Limb (tissue), 2 donors: ENCODE measurements at regions not wholly inside any gene's neighbourhood (a gene's known extent, or its start where the extent isn't known, plus 50 kb on each side); places are given as distances from the start of the nearest gene placed in this dataset.
A peak's percentile ranks its signal among the peaks of the same experiment; 100 is the strongest.

Experiments
- DNase-seq, 2 donors: peaks; one replicate each; pipeline ENCODE4 v3.0.0-alpha.2; 2016; ENCODE audit errors: extremely low spot score in 2 of 2

DNA sequence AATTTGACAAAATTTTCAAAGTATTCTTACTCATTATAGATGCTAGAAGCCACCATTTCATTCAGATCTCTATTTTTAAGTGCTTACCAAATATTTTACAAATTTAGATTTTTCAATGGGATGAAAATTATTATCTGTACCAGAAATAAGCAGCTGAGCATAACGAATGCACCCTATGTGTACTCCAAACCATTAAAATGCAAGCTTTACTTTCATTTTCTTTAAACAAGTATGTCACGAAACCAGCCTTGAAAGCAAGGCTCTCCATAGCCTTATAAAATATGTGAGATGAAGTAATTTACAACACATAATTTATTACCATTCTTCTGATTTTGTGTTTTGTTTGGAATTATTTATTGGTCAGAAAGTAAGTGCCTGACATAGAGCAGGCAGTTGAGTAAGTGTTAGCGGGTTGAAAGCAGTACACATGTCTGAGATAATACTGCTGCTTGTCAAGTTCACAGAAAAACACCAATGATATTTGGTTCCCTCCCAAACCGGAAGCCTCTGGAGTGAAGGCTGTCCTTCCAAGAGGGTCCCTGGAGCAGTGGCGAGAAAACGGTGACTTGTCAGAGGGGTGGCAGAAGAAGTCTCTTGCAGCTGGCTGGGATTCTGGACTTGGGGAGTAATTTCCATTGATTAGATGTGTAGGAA lies 322.7 kb upstream of the PFKP start:
- no peak for DNase-seq

DNA sequence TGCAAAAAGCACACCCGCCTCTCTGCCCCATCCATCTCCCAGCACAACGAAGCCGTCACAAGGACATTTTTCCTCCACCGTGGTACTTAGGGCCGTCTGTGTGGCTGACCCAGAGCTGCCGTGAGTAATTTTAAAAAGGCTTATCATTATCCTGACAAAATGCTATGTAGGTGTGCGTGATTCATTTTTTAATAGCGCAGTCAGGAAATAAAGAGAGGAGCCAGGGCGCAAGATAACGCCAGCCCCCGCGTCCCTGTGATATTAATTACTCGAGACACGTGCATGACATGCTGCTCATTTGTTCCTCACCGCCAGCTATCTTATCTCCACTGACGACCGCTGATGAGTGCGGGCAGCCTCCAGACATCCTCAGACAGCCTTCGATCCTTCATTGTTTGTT lies 332.7 kb upstream of the PFKP start:
- DNase-seq = no peak

DNA sequence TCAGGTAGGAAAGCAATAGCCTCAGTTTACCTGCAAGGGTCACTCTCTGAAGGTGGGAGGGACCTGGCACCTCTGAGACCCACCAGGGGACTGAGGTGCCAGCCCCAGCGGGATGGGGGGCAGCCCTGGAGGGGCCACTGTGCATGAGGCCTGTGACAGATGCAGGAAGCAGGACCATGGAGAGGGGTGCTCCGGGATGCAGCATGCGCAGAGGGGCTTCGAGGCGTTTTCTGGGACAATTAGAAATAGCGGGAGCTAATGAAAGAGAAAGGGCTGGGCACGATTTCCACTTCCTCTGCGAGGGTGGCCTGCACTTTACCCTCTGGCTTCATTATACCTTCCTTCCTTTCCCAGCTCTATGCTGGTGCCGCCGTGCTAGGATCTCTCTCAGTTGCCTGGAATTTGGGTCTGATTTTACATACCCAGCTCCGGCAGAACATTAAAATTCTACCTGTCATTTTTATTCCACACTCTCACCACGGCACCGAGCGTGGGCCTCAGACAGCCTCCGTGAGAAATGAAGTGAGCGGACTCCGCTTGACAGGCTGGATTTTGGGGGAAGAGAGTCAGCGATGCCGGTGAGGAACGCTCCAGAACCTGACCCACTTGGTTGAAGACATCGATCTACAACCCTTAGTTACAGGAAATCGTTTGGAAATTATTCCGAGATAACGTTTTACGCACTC lies 333.9 kb upstream of the PFKP start:
- no peak for DNase-seq

DNA sequence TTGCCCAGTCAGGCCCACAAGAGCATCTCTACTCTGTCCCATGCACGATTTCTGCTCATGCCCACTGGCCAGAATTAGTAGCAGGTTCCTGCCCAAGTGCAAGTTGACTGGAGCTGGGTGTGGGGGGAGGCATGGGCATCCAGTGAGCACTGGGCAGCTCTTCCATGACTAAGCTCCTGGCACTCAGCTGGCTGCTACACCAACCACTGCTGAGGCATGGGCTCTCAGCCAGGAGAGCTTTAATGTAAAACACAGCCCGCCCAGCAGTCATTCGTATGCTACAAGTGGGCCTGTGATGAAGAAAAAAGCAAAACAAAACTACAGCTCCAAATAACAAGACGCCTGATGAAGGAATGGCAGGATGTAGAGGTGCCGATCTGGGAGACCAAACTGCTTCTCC lies 335.4 kb upstream of the PFKP start:
- no peak for DNase-seq

DNA sequence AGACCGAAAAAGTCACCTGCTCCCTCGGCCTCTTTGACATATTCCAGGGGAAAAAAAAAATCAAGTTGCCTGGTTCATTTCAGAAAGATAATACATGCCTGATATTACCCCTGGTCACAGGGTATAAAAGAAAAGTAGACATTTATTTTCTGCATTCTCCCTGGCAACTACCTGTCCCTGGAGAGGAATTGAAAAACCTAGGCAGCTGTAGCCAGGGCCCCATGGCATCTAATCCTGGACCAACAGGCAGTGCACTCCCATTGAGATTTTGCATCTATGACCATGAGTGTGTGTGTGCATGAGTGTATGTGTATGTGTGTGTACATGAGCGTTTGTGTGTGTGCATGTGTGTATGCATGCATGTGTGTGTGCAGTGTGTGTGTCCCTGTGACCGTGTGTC lies 338.2 kb upstream of the PFKP start:
- no peak for DNase-seq

DNA sequence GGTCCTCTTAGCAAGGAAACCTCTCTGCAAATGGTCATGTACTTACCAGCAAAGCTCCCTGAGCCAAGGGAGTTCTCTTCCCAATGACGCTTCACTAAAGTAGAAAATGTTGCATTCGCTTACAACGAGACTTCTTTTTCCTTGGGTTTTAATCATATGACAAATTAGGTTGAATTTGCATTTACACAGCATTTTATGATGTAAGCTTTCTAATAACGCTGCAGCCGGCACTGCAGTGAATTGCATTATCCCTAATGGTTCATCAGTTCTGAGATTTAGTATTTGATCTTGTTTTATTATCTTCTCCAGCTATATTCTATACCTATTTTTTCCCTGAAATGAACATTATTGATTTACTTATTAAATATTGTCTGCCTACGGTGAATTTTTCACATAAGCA lies 339.3 kb upstream of the PFKP start:
- no peak for DNase-seq

DNA sequence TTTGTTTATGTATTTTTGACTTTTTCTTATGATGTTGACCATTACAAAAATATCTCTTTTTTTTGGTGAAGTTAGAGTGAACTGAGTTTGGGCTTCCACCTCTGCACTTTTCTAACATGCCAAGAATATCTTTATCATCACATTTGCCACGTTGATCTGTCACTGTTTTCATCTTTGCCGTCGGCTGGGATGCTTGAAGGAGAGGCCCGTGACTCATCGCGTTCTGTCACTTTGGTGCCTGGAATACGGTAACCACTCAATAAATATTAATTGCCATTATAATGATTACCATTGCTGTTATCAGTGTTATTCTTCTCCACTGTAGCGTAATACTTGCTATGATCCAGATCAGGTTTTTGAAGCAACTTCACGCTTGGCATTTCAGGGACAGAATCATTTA lies 350.8 kb upstream of the PFKP start:
- DNase-seq = no peak

DNA sequence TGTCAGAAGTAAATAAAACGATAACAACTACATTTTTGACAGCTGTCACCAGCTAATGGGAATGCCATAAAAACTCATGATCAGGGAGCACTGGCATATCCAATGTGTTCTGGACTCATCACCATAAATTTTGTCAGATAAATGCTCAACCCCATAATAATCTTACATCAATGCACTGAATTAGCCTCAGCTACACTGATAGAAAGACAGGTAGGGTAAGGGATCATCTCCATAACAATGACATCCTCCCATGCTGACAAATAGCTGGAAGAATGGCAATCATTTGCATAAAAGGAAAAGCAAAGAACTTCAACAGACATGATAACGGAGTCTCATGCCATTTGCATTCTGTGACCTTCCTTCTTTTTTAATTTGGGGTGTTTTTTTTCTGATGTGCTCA lies 352.8 kb upstream of the PFKP start:
- no peak for DNase-seq

DNA sequence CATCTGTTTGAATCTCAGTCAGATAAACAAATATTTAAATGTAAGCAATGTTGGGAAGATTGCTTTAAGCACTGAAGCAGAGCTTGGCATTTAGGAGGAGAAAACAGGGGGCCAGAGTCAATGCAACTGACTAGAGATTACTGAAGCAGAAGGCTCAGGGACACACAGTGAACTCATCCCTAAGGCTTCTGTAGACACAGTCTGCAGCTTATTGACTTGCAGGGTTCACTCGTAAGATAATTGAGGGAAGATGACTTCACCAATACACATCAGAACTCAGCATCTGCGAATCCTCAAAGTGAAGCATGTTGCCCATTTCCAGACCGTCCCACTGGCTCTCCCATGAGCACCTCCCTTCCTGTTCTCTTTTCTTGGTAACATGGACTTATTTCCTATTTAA lies 363.4 kb upstream of the PFKP start:
- DNase-seq = no peak

DNA sequence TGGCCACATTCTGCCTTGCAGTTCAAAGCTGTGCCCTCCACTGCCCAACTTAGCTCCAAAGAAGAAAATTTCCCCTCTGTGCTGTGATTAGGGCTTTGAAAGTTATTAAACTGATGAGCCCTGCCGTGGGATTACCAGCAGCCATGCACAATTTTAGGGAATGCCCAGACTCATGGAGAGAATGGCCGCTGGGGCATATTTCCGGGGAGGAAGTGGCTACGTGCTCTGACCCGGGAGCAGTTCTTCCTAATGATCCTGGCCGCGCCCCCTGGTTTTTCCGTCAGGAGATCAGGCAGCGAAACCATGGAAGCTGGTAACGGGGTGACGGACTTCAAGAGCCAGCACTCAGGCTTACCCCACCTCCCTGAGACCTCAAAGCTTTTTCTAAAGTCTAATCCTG lies 365.5 kb upstream of the PFKP start:
- DNase-seq = no peak

DNA sequence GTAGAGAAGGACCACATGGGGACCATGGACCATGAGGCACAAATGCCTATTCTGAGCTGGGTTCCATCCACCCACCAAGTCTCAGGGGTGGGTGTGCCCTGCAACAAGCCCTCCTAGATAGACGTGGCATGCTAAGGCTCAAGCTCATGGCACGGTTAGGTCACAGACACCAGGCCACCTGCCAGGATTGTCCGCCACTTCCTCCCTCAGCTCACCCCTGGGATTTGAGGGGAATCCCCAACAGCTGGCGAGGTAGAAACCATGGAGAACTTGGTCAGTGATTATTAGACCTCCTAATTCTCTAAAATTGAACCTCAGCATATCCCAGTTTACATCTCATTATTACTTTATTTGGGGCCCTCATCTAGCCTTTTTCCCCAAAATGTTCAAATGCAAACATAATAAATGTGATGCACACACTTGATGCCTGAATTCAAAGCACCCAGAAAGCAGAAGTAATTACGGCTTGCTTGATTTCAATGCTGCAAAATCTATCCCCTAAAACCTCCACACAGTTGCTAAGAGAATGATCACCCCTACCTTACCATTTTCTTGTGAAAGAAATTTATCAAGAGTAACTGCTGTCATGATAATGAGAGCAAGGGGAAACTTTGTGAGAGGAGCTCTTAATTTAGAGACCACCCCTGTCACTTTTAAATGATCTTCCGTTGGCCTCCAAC lies 366.6 kb upstream of the PFKP start:
- DNase-seq = no peak

DNA sequence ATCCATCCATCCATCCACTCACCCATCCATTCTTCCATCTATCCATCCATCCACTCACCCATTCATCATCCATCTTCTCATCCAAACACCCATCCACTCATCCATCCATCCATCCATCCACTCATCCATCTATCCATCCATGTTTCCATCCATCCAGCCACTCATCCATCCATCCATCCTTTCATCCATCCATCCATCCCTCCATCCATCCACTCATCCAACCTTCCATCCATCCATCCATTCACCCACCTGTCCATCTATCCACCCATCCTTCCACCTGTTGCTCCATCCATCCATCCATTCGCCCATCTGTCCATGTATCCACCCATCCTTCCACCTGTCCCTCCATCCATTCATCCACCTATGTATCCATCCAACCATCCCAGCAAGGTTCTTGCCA lies 378.4 kb upstream of the PFKP start:
- DNase-seq = no peak

DNA sequence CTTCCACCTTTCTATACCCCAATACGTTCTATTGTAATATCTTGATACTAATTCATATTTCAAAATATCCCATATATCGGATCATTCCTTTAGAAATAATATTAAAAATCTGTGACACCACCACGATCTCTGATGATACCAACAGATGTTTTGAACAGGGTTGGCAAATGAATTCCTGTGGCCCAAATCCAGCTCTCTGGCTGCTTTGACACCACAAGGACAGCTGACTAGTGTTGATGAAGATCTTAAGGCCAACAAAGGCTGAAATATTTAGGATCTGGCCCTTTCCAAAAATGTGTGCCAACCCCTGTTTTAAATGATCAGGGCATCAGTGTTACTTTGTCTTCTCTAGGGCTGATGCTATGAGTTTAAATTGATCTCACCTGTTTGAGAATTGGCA lies 380.7 kb upstream of the PFKP start:
- DNase-seq = no peak

DNA sequence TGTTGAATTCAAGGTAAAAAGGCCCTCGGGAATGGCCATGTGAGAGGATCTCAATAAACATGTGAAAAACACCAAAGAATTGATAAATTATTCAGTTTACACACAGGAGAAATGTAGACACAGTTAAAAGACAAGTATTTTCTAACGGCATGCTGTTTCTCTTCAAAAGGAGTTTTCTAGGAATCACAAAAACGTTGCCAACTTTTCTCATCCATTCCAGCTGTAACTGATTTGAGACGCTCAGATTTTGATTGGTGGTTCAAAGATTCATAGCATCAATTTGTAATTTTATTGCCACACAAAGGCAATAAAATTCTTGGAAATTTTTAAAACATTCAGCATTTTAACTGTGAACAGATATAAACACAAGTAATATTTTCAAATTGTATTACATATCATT lies 384.9 kb upstream of the PFKP start:
- DNase-seq = peak in 1 of 2 donors; percentile 60

DNA sequence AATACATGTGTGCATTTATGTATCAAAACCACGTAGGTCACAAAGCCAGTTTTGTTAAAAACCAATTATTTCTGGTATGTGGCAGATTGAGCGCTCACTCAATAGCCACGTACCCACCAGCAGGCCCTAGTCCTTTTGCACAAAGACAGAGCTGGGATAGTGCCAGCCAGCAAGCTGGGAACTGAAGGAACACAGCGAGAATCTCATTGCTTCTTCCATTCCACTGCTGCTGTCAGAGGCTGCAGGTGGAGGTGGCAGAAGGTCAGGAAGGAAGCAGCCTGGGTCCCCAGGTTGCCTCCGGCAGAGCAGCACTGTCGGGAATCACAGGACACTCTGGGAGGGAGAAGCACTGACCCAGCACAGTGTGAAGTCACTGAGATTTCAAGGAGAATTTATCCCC lies 385.5 kb upstream of the PFKP start:
- DNase-seq = peak in 1 of 2 donors; percentile 39

DNA sequence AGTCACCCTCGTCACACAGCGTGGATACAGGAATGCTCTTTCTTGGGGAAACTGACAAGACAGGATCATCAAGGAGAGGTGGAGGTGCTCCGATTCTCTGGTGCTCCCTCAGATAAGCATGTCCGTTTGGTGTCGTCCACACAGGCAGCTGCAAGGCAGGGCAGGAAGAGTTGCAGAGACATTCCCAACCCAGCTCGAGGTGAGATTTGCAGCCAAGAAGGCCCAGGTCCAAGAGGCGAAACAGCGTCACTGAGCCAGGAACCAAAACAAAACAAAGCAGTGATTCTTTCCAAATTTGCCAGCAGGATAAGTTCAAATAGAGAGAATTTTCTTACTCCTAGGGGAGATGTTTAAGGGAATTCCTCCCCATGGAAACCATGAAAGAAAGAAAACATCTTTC lies 386.5 kb upstream of the PFKP start:
- peak in 1 of 2 donors; percentile 11 for DNase-seq

DNA sequence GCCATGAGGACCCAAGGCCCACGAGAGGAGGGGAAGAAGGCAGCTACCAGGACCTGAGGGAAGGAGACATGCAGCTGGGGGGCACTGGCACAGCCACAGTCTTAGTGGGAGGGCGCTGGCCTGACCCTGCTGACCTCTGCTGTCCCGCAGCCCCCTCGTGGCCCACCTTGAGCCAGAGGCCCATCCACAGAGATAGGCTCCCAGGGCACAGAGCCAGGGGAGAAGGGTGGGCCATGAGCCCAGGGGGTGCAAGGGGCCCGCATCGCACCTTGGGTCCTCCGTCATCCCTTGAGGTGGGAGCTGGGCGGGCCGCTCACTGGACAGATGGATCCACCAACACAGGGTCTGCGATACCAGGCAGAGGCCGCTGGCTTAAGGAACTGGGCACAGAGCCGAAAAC lies 387.7 kb upstream of the PFKP start:
- no peak for DNase-seq

DNA sequence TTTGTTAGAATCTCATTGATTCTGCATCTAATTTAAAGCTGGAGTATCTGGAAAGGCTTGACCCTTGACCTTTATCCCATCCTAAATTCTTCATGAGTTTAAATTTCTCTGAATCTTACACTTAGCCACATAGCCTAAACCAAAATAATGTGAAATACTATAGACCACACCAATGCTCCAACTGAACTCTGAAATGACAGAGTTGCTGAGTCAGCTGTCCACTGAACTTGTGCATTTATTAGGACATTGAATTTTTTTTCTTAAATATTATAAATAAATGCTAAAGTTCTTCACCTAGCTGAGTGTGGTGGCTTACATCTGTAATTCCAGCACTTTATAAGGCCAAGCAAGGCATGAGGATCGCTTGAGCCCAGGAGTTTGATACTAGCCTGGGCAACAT lies 390.9 kb upstream of the PFKP start:
- DNase-seq = no peak

DNA sequence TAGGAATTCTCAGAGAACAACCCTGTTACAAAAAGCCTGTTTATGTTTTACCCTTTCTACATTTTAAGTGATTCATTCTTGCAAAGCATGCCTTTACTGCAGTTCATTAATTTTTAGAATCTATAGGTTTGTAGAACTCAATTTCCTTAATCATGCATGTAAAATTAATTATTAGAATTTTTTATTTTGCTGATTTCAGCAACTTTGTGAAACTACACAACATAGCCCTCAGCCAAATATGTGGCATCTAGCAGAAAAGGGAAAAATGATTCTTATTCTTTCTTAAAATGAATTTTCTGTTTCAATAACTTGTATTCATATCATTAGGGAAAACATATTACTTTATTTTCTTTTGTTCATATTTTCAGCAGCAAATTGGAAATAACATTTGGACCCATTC lies 392.9 kb upstream of the PFKP start:
- DNase-seq = no peak

DNA sequence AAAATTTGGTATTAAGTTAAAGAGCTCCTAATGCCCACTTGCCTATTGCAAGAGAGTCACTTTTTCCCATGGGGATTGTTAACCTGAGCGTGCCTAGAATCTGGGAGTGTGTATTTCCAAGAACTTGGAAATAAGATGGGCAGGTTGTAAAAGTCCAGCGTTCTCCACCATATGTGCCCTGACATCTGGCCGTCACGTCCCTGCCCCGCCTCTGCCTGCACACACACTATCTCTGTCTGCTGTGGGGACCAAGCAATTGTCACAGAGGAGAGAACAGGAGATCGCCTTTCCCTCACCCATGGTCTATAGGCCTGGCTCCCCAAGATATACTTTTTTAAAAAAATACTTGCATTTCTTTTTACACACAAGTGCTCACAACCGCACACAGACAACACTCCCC lies 396.5 kb upstream of the PFKP start:
- DNase-seq = no peak

DNA sequence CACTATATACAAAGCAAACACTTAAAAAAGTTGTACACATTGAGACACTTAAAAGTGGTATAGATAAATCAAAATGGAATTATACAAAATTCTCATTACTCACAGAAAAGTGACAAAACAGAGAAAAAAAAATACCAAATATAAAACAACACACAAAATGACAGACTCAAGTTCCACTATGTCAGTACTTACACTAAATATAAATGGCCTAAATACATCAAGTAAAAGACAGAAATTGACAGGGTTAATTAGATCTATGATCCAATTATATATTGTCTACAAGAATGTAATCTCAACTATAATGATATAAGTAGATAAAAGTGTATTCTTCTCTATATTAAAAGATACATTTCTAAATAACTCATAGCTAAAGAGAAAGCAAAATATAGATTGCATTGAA lies 401.6 kb upstream of the PFKP start:
- DNase-seq = no peak

DNA sequence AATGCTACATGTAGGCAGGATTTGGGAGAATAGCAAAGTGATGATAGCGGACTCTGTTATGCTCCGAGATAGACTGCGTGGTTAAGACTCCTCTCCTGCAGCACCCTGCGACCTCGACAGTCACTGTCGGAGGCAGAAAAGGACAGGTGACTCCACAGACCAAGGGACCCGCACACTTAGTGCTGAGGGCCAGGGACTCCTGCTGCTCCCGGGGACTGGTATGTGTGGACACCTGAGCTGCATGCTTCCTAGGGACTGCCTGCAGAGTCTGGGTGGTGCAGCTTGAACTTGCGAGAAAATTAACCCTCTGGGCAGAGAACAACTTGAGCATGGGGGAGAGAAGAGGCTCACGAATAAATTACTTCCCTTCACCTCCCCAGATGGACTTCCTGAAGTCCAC lies 407.1 kb upstream of the PFKP start:
- no peak for DNase-seq

DNA sequence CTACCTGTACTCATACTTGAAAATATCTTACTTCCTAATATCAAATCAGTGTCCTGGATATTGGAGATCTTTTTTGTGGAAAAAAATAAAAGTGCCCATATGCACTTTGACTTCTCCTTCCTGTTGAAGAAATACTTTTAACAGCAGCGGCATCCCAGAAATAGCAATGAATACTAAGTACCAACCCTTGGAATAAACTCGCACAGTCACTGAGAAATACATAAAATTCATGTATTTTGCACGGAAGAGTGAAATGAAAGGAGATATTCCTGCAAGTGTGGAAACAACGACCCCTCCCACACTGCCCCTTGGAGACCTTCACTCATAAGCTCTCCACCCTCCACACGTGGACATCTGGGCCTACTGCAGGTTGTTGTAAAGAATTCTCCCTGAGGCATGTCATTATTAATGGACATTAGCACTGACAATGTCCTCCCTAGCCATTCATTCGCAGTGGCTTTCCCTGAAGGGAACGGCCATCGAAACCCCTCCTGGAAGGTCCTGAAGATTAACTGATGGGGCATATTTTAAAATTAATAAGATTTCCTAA lies 407.6 kb upstream of the PFKP start:
- no peak for DNase-seq
